Ureter (tissue), 1 donor: ENCODE measurements at regions not wholly inside any gene's neighbourhood (a gene's known extent, or its start where the extent isn't known, plus 50 kb on each side); places are given as distances from the start of the nearest gene placed in this dataset.

Experiments used
- DNase-seq: peaks from one replicate; pipeline ENCODE4 v3.0.0-alpha.2; 2020; ENCODE audit warnings: low spot score
- donor health status: DM: yes; HTN: yes; CAD: no.

DNA sequence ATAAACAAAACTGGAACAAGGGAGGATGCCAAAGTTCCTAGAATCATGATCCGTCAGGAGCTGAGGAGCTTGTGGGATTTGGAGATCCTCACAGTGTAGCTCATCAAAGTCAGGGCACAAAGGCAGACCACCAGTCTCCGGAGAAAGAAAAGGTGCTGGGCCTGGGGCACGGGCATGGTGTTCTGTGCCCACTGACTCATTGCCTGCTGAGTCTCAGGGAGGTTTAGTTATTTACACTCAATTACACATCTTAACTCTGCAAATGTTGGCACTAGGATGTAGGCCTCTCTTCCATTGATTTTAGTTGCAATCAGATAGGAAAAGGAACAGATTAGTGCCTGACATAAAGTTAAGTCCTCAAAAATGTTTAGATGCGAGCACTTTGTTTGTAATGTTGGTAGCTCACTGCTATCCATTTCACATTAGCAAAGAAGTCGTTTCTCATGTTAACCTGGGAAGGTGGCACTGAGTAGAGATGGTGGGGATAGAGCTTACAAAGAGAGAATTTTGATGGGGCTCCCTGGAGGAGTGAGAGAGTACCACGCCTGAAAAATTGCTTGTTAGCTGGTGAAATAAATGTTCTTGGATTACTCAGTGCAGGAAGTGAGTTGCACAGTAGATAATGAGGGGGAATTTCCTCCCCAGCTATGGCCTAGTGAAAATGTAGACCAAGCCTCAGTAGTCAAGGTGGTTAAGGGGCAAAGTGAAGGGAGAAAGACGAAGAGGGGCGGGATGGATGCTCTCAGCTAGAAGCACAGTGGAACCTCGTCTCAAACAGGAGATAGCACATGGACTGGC, 109.5 kb upstream of the CD180 start:
- no peak for DNase-seq

DNA sequence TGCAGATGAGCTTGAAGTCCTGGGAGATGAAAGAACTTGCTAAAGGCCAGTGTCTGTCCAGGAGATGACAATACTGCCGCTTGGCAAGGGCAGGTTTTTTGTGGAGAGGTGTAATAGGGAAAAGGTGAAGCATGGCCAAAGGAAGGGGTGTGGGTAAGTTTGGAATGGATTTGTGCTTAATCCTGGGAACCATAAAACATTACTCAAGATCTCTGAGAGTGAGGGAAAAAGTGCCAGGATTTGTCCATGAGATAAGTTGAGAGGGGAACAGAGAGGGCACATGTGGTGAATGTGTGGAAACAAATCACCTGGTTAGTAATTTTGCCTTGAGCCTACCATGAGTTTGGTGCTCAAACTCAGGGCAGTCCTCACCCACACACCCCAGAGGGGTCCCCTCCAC, 108.8 kb upstream of the CD180 start:
- DNase-seq, result no peak

GRCh38 chr5:67303356-67303755, 106.8 kb upstream of the CD180 start:
- DNase-seq, result no peak

GRCh38 chr5:67301285-67301903, 104.8 kb upstream of the CD180 start:
- DNase-seq, result peak; percentile 68

GRCh38 chr5:67300326-67300725, 103.7 kb upstream of the CD180 start:
- no peak for DNase-seq

DNA sequence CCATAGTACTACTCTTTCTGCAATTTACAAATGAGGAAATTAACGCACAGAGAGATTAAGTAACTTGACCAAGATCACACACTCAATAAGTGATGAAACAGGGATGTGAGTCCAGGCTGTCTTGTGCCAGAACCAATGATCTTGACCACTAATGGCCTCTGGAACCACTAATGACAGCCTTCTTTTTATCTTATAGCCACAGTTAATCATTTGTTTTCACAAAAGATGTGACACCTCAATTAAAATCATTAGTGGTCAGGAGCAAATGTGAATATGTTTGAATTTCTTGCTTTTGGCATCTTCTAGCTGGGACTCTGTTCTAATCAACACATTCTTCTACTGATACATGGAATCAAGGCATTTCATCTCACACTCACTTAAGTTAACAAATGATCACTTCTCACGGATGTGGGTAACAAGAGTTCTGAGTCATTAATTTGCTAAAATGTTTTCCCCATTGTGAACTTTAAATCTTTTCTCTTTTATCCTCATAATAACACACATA, 102.7 kb upstream of the CD180 start:
- DNase-seq, result no peak

- DNase-seq, result no peak
Observed at GRCh38 chr5:67297802-67298532, 101.4 kb upstream of the CD180 start.

- no peak for DNase-seq
Observed at GRCh38 chr5:67297376-67297775, 100.8 kb upstream of the CD180 start.

DNA sequence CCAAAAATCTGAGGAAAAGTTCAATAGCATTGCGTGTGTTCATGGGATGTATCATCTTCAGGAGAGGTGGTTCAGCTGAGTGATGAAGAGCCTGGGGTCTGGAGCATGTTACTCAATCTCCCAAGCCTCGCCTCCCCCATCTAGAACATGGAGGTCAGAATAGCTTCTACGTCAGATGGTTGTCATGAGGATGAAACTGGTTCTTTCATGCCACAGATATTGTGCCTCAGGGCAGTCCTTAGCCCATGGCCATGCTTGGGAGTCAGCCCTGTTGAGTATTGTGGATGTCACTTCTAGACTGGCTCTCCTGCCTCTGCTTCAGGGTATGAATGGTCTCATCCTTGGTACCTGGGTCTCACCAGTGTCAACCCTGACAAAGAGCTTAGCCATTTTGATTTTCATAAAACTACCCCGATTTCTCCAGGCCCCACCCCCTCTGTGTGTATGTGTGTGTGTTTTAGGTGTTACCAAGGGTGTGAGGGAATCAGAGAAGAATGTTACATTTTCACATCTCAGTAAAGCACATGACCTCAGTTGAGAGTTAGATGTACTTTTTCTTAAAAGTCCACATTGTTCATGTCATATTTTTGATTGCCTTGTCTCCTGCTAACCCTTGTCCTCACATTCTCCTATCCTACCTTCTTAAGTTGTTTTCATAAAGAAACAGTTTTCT, 97.8 kb upstream of the CD180 start:
- DNase-seq, result no peak

DNA sequence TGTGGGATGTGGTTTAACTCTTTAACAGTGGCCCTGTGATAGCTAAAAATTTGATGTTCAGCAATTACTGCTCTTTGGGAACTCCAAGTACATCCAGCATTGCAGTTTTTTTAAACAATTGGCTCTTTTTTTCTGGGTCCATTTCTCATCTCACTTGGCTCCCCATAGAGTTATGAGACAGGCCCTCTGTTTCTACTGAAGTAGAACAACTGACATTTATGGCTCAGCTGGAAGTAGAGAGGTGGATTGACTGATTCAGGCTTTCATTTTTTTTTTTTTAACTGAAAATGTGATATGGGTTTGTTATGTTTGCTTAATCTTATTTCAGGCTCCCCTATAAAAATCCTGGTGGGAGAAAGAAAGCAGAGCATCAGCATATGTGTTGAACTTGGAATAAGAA, 96.6 kb upstream of the CD180 start:
- no peak for DNase-seq

GRCh38 chr5:67292201-67292940, 95.8 kb upstream of the CD180 start:
- DNase-seq, result no peak

DNA sequence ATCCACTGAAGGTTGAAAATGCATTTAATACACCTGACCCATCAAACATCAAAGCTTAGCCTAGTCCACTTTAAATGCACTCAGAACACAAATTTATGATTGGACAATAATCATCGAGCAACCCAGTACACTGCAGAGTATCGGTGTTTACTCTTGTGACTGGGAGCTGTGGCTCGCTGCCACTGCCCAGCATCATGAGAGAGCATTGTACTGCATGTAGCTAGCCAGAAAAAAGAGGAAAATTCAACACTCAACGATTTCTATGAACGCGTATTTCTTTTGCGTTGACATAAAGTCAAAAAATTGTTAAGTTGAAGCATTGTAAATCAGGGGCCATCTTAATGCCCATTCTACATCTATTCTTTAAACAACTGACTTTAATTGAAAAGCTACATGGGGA, 95.1 kb upstream of the CD180 start:
- no peak for DNase-seq

DNA sequence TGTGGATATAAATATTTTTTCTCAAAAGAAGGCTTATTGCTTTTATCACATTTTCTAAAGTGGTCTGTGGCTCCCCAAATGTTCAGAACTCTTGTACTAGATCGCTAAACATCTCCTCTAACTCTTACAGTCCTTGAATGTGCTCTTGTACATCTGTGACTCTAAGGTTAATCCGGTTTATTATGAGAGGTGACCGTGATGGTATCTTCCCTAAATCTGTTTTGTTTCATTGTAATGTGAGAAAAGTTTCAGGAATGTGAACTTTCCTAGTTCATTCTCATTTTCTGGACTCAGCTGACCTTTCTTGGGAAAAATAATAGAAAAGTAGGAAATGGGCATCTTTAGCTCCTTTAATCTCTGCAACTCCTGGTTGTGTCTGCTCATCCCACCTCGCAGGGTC, 94.5 kb upstream of the CD180 start:
- no peak for DNase-seq

DNA sequence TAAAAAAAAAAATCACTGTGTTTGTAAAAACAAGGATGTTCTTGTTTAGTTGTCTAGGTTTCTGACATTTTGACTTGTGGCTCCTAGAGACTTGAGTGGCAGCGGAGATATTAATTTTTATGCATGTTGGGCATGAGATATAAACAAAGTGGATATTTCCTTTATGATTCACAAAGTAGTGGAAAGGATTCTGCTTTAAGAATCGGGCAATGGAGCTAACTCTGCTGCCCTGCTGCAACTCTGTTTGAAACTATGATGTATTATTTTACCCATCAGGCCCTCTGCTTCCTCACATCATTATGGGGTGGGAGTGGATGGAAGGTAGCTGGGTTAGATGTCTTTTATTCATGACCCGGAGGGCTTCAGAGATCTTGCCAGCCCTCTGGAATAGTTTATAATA, 94.1 kb upstream of the CD180 start:
- DNase-seq, result no peak

- DNase-seq, result peak; percentile 53
Observed at GRCh38 chr5:67289763-67290521, 93.3 kb upstream of the CD180 start.

- no peak for DNase-seq
Observed at GRCh38 chr5:67287510-67288268, 91.1 kb upstream of the CD180 start.

DNA sequence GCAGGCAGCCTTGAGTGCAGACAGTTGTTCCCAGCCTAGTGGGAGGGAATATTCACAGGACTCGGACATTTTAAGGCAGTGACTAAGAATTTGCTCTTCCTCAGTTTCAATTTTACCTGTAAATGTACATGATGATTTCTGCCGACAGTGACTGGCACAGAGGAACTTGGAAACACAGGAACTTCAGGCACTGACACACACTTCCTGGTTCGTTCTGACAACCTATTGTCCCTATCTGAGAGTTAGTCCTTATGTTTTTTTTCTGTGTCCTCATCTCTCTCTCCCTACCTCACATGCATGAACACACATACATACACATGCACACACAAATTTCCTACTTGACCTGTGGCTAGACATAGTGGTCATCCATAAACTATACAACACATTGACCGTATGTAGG, 89.4 kb upstream of the CD180 start:
- no peak for DNase-seq

DNA sequence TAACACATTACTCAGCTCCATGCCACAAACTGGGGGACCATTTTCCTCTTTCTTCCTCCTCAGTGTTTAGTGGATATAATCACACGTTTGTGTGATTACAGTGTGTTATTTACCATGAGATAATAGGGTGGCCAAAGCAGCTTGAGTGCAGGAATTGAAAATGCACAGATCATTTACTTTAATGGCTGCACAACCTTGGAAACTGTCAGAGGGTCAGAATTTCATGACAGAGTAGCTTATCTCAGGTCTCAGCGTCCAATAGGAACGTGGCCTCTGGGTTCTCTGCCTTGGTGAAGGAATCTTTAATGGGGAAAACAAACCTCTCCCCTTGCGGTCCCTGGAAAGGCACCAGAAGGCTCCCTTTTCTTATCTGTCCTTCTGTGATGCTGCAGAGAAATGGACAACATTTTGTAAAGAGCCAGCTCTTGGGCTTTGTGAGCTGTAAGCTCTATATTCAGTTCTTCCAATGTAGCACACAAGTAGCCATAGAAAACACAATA, 87.4 kb upstream of the CD180 start:
- DNase-seq, result no peak

- no peak for DNase-seq
Observed at GRCh38 chr5:67283275-67283987, 86.8 kb upstream of the CD180 start.
